DMS153 treated with DMSO at 0.1 percent for 48 hours (cell line): ENCODE measurements at regions not wholly inside any gene's neighbourhood (a gene's known extent, or its start where the extent isn't known, plus 50 kb on each side); places are given as distances from the start of the nearest gene placed in this dataset.

Source experiments
- DNase-seq: peaks from one replicate; lab custom pipeline; 2025; ENCODE audit not compliant: unreplicated experiment; lab: John Stamatoyannopoulos, UW

GRCh38 chr3:70583682-70584081 lies 271.2 kb upstream of the MDFIC2 start:
- no peak for DNase-seq

- DNase-seq = no peak
Measured at GRCh38 chr3:70582803-70583202, 270.4 kb upstream of the MDFIC2 start.

DNA sequence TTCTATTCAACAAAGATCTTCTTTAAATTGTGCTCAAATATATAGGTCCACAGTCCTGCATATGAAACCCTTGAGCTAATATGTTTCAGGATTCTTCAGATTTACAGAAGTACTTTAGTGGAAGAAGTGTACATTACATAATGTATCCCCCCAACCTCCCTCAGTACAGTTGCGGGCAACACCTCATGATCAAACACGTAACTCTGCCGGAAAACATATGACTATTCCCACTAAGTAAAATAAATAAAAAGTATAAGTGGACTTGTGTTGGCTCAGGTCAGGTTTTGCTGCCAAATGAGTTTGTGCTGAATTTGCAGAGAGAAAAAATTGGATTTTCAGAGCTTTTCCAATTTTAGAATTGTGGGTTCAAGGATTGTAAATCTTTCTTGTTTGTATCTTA lies 267.6 kb upstream of the MDFIC2 start:
- DNase-seq = no peak

- DNase-seq = no peak
Measured at GRCh38 chr3:70571696-70572095, 259.3 kb upstream of the MDFIC2 start.

DNA sequence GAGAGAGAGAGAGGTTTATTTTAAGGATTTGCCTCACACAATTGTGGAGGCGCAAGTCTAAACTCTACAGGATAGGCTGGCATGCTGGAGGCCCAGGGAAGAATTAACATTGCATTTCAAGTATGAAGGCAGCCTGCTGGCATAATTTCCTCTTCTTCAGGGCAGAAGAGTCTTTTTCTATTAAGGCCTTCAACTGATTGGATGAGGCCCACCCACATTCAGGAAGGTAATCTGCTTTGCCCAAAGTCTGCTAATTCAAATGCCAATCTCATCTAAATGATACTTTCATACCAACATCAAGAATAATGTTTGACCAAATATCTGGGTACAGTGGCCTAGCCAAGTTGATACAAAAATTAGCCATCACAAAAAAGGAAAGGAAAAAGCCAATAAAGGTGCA lies 258.1 kb upstream of the MDFIC2 start:
- no peak for DNase-seq

DNA sequence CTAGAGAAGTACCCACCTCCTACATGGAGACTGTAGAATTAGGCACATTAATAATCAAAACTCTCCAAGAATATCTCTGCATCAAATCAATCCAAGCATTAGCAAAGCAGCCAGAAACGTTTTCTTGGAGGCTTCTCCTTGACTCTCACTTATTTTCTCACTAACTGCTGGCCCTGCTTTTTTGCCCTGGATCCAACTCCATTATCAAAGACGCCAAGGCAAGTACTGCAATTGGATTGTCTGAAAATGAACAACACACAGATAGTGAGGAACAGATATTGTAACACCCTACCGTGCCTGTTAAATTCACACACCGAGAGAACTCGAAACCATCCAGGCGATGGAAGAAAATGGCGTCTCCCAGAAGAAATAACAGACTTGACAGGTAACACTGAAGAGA lies 256.2 kb upstream of the MDFIC2 start:
- no peak for DNase-seq

GRCh38 chr3:70565861-70566260 lies 253.4 kb upstream of the MDFIC2 start:
- DNase-seq = no peak

DNA sequence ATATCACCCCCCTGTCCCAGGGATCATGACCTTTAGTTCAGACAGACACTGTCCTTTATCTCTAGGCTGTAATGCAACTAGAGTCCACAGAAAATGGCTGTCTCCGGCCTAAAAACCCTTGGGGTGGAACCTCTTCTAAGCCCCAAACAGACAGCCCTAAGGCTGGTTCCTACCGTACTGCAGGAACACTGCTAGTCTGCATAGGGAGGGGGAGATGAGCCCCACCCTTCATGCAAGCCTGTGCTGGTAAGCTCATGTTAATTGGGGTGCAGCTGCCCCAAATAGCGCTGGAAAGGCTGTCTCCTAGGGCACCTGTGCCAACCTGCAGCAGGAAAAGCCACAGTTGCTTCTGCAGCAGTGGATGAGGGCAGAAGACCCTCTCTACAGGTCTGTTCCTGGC lies 252.1 kb upstream of the MDFIC2 start:
- no peak for DNase-seq

DNA sequence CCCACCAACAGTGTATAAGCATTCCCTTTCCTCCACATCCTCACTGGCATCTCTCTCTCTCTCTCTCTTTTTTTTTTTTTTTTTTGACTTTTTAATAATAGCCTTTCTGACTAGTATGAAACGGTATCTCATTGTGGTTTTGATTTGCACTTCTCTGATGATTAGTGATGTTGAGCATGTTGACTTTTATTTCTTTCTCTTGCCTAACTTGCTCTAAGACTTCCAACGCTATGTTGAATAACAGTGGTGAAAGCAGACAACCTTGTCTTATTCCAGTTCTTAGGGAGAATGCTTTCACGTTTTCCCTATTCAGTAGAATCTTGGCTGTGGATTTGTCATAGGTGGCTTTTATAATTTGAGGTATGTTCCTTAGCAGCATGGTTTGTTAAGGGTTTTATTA lies 249.4 kb upstream of the MDFIC2 start:
- no peak for DNase-seq

DNA sequence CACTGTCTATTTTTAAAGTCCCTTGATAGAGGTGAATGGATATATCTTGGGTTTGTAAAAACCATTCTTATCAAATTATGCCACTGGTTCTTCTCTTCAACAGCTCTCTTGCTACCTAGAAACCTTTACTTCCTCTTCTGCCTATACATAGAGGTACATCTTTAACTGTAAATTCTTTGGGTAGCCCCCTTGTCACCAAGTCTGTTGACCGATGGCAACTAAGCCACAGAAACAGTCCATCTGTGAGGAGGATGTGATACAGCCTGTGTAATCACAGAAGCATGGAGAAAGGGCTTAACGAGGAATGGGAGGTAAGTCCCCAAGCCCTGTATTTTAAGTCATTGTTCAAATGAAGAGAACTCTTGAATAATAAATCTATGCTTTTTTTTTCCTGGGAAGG lies 246.5 kb upstream of the MDFIC2 start:
- no peak for DNase-seq

DNA sequence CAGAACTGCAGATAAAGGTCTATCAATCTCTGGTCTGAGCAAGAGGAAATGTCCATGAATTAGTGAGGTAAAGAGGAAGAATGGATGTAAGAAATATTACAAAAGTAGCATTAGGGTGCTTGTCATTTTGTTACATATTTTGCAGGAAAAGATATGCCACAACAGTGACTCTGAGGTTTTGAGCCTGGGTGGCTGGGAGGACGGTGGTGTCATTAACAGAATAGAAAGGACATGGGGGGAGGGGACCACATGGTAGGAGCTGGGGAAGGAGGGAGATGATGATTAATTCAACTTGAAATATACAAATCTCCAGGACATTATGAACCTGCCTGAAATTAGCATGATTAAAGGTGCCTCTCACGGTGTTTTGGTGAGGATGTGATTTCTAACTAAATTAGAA lies 245.5 kb upstream of the MDFIC2 start:
- DNase-seq = no peak

GRCh38 chr3:70556056-70556455 lies 243.6 kb upstream of the MDFIC2 start:
- no peak for DNase-seq

GRCh38 chr3:70554170-70554569 lies 241.7 kb upstream of the MDFIC2 start:
- DNase-seq = no peak

- DNase-seq = no peak
Measured at GRCh38 chr3:70550723-70551319, 238.4 kb upstream of the MDFIC2 start.

- DNase-seq = no peak
Measured at GRCh38 chr3:70546679-70547078, 234.2 kb upstream of the MDFIC2 start.

DNA sequence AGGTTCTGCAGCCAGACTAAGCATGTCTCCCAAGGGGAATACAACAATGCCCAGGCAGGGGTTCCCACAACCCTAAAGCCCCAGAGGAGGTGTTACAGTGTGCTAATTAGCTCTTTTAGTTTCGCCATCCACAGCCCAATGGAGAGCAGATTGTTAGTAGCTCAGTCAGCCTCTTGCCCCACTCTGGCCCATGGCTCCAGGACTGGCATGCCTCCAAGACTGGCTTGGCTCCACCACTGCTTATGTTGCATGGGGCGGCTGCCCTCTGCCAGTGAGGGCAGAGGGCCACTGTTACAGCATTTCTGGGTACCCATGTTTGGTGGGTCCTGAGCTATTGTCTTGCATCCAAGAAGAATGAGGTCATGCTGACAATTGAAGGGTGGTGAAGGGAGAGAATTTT lies 231.1 kb upstream of the MDFIC2 start:
- DNase-seq = no peak

DNA sequence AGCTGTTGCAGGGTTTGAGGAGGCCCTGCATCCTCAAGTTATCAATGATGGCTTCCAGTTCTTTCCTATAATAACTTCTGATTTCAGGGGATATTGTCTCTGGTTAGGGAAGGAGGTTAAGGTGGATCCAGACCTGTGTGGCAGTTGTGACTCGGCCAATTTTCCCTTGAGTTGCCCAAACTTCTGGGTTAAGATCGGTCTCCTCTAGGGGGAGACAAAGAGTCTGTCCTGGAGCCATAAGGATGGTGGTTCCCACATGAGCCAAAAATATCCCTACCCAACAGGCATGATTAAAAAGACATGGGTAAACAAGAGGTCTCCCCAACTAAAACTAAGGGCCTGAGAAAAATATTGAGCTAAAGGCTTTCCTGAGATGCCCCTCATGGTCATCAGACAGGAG lies 227.5 kb upstream of the MDFIC2 start:
- no peak for DNase-seq

- no peak for DNase-seq
Measured at GRCh38 chr3:70532806-70533205, 220.4 kb upstream of the MDFIC2 start.

GRCh38 chr3:70531838-70532489 lies 219.5 kb upstream of the MDFIC2 start:
- DNase-seq = no peak

DNA sequence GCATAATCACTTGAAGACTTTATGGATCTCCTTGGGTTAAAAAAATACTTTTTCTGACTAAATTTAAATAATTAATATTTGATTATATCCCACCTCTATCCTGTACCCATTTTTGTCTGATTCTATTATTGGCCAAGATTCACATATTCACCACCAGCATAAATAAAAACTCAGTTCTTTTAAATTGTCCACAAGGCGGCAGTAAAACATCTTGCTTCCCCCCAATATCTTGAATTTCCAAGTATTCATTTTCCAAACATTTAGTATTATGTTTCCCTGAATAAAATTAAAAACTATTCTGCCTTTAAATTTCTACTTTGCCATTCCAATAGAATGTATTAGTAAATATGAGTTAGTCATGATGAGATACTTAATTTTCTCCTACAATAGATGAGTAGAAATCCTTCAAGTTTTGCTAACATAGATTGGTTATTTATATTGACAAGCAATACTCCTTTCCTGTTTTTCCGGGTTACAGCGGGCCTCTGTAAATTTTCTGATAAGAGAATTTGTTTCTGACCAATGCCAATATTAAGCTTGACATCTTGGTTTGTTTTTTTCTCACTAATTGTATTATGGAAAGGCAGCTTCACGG lies 218.7 kb upstream of the MDFIC2 start:
- DNase-seq = no peak

GRCh38 chr3:70530626-70531025 lies 218.2 kb upstream of the MDFIC2 start:
- DNase-seq = no peak

GRCh38 chr3:70527026-70527425 lies 214.6 kb upstream of the MDFIC2 start:
- DNase-seq = no peak
